ENCODE measurements at regions not wholly inside any gene's neighbourhood (a gene's known extent, or its start where the extent isn't known, plus 50 kb on each side); places are given as distances from the start of the nearest gene placed in this dataset.

- no peak for ATAC-seq (replicated peaks in 1 of 4)
- Histone ChIP-seq H3K4me3 (ENCODE audit: control insufficient read depth in 1 of 2, extremely low read depth in 1 of 2, low read length in 1 of 2) (no peak overlapping the region), H3K36me3 (ENCODE audit: control insufficient read depth in 2 of 2, extremely low read depth in 1 of 2, insufficient read depth in 1 of 2, low read length in 1 of 2) (no peaks in the 10 kb centered on the region), H3K27ac (ENCODE audit: low read length) (no peak overlapping the region), H3K9me3 (no peaks in the 10 kb centered on the region), H3K4me1 (ENCODE audit: control insufficient read depth in 1 of 2, extremely low read depth in 1 of 2, insufficient read depth in 2 of 2, low read length in 2 of 2) (no peaks in the 10 kb centered on the region), H3K27me3 (replicated peaks in 1 of 2; ENCODE audit: control insufficient read depth in 2 of 2, extremely low read depth in 1 of 2, insufficient read depth in 2 of 2, low read length in 1 of 2) (peaks cover 0 to 10% of the 10 kb centered on the region in 2 experiments)
- H3K27ac Mint-ChIP-seq: no peak overlapping the region
- peaks cover 4 to 7% of the 10 kb centered on the region in 2 donors for H3K27me3 Mint-ChIP-seq
- no peak overlapping the region for H3K4me3 Mint-ChIP-seq
- DNase-seq: no peak
- no peaks in the 10 kb centered on the region for H3K9me3 Mint-ChIP-seq
- H3K36me3 Mint-ChIP-seq: no peaks in the 10 kb centered on the region
- CTCF ChIA-PET: no interaction called here
- 86% methylated on average over 2 of the region's 3 CpGs for WGBS (ENCODE audit: insufficient coverage)
- POLR2A ChIA-PET: no interaction called here
- H3K4me1 Mint-ChIP-seq: no peaks in the 10 kb centered on the region
These were observed 493.5 kb downstream of the SETD4 start for GRCh38 chr21:35566874-35567273.

DNA sequence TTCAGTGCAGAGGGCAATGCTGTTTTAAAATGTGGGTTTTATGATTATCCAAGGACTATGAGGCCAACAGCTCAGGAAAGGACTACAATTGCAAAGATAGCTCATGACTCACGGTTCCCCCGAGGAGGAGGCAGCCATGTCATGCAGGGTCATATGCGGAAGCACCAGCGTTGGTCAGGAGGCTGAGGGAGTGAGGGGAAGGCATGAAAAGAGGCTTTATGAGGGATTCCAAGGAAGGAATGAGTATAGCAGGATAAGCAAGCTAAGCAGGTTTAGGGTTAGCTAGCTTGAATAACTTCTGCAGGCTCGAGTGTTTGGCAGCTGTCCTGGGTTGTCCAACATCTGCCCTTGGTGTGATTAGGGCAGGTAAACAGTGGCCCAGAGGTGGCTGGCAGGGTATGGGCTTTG lies 495.1 kb downstream of the SETD4 start:
- ChIA-PET CTCF (interaction anchor here in 1 of 2 donors (0.8 kb wide), 1 partner anchor 36 kb away, joined by 3 read pairs; no protein-coding TSS in a partner anchor), POLR2A (no interaction called here)
- no peaks in the 10 kb centered on the region for H3K9me3 Mint-ChIP-seq

GRCh38 chr21:35563885-35564451 lies 496.4 kb downstream of the SETD4 start:
- H3K9me3 Mint-ChIP-seq: no peaks in the 10 kb centered on the region

More for the DNA sequence above, 495.1 kb downstream of the SETD4 start:
- H3K4me1 Mint-ChIP-seq: no peaks in the 10 kb centered on the region
- no peaks in the 10 kb centered on the region for H3K36me3 ChIP-seq (ENCODE audit: control insufficient read depth in 2 of 2, extremely low read depth in 1 of 2, insufficient read depth in 1 of 2, low read length in 1 of 2)
- no peaks in the 10 kb centered on the region for H3K9me3 ChIP-seq
- 75% methylated on average over 5 of the region's 5 CpGs for WGBS (ENCODE audit: insufficient coverage)
- H3K4me3 Mint-ChIP-seq: no peak overlapping the region
- H3K4me3 ChIP-seq (ENCODE audit: control insufficient read depth in 1 of 2, extremely low read depth in 1 of 2, low read length in 1 of 2): no peak overlapping the region
- no peaks in the 10 kb centered on the region for H3K4me1 ChIP-seq (ENCODE audit: control insufficient read depth in 1 of 2, extremely low read depth in 1 of 2, insufficient read depth in 2 of 2, low read length in 2 of 2)
- no peak overlapping the region for H3K27ac Mint-ChIP-seq
- H3K36me3 Mint-ChIP-seq: no peaks in the 10 kb centered on the region
- H3K27me3 Mint-ChIP-seq: peaks cover 7% of the 10 kb centered on the region in 2 donors
- no peak for DNase-seq
- peaks cover 0 to 9% of the 10 kb centered on the region in 2 experiments for H3K27me3 ChIP-seq (replicated peaks in 1 of 2; ENCODE audit: control insufficient read depth in 2 of 2, extremely low read depth in 1 of 2, insufficient read depth in 2 of 2, low read length in 1 of 2)
- no peak overlapping the region for H3K27ac ChIP-seq (ENCODE audit: low read length)
- ATAC-seq (replicated peaks in 1 of 4): no peak

DNA sequence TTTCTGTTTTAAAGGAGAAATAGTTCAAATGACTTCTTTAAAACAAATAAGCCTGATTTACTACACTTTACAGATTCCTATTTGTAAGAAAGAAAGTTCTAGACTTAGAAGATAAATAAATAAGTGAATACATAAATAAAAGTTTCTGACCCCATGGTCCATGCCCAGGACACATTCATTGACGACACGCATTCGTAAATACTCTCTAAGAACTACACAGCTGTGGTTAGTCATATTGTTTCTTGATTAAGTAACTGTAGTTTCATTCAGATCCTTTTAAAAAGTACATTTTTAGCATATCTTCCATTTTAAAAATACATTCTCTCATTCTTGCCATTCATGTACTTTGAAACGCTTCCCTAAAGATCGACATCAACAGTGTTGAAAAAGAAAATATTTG lies 497.4 kb downstream of the SETD4 start:
- H3K27me3 Mint-ChIP-seq: peaks cover 9 to 11% of the 10 kb centered on the region in 2 donors
- H3K4me1 ChIP-seq (ENCODE audit: control insufficient read depth in 1 of 2, extremely low read depth in 1 of 2, insufficient read depth in 2 of 2, low read length in 2 of 2): no peaks in the 10 kb centered on the region
- CTCF ChIA-PET: no interaction called here

More at GRCh38 chr21:35563885-35564451, 496.4 kb downstream of the SETD4 start:
- DNase-seq (no peak), ATAC-seq (replicated peaks in 1 of 4) (no peak)
- WGBS (ENCODE audit: insufficient coverage): 78% methylated on average over 4 of the region's 10 CpGs
- H3K27me3 ChIP-seq (replicated peaks in 1 of 2; ENCODE audit: control insufficient read depth in 2 of 2, extremely low read depth in 1 of 2, insufficient read depth in 2 of 2, low read length in 1 of 2): peaks cover 0 to 9% of the 10 kb centered on the region in 2 experiments
- no peak overlapping the region for H3K4me3 ChIP-seq (ENCODE audit: control insufficient read depth in 1 of 2, extremely low read depth in 1 of 2, low read length in 1 of 2)
- H3K4me3 Mint-ChIP-seq: no peak overlapping the region
- ChIA-PET POLR2A (no interaction called here), CTCF (no interaction called here)
- H3K27me3 Mint-ChIP-seq: peaks cover 7 to 11% of the 10 kb centered on the region in 2 donors
- H3K27ac ChIP-seq (ENCODE audit: low read length): no peak overlapping the region
- no peaks in the 10 kb centered on the region for H3K9me3 ChIP-seq
- H3K4me1 Mint-ChIP-seq: no peaks in the 10 kb centered on the region
- no peaks in the 10 kb centered on the region for H3K36me3 Mint-ChIP-seq
- H3K4me1 ChIP-seq (ENCODE audit: control insufficient read depth in 1 of 2, extremely low read depth in 1 of 2, insufficient read depth in 2 of 2, low read length in 2 of 2): no peaks in the 10 kb centered on the region
- no peak overlapping the region for H3K27ac Mint-ChIP-seq
- no peaks in the 10 kb centered on the region for H3K36me3 ChIP-seq (ENCODE audit: control insufficient read depth in 2 of 2, extremely low read depth in 1 of 2, insufficient read depth in 1 of 2, low read length in 1 of 2)

DNA sequence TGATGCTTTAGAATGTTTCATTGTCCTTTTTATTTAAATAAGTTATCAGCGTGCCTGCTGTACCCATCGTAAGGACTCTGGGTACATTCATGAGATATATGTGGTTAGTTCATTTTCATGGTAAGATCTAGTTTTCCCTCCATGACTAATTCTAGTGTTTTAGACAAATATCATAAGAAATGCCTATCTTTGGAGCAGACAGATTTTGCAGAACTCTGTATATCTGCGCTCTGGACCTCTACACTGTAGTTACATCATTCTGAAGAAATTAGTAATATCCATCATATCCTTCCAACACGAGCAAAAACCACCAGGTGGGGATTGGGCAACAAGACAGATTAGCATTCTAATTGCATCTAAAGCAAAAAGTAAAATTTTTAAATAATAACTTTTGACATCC lies 499.2 kb downstream of the SETD4 start:
- H3K9me3 ChIP-seq: no peaks in the 10 kb centered on the region
- H3K9me3 Mint-ChIP-seq: no peaks in the 10 kb centered on the region
- peaks cover 7 to 9% of the 10 kb centered on the region in 2 donors for H3K27me3 Mint-ChIP-seq
- DNase-seq: no peak
- no peak overlapping the region for H3K4me3 Mint-ChIP-seq
- no CpG with 5 or more reads among the region's 4 CpGs for WGBS (ENCODE audit: insufficient coverage)
- H3K27ac Mint-ChIP-seq: no peak overlapping the region
- peaks cover 0 to 9% of the 10 kb centered on the region in 2 experiments for H3K27me3 ChIP-seq (replicated peaks in 1 of 2; ENCODE audit: control insufficient read depth in 2 of 2, extremely low read depth in 1 of 2, insufficient read depth in 2 of 2, low read length in 1 of 2)
- H3K27ac ChIP-seq (ENCODE audit: low read length): no peak overlapping the region
- H3K36me3 Mint-ChIP-seq: no peaks in the 10 kb centered on the region
- no peaks in the 10 kb centered on the region for H3K36me3 ChIP-seq (ENCODE audit: control insufficient read depth in 2 of 2, extremely low read depth in 1 of 2, insufficient read depth in 1 of 2, low read length in 1 of 2)
- H3K4me1 ChIP-seq (ENCODE audit: control insufficient read depth in 1 of 2, extremely low read depth in 1 of 2, insufficient read depth in 2 of 2, low read length in 2 of 2): no peaks in the 10 kb centered on the region
- H3K4me1 Mint-ChIP-seq: no peaks in the 10 kb centered on the region
- ATAC-seq (replicated peaks in 1 of 4): no peak
- no peak overlapping the region for H3K4me3 ChIP-seq (ENCODE audit: control insufficient read depth in 1 of 2, extremely low read depth in 1 of 2, low read length in 1 of 2)
- ChIA-PET CTCF (no interaction called here), POLR2A (no interaction called here)

More for the DNA sequence above, 497.4 kb downstream of the SETD4 start:
- no CpG with 5 or more reads among the region's 5 CpGs for WGBS (ENCODE audit: insufficient coverage)
- Histone ChIP-seq H3K36me3 (ENCODE audit: control insufficient read depth in 2 of 2, extremely low read depth in 1 of 2, insufficient read depth in 1 of 2, low read length in 1 of 2) (no peaks in the 10 kb centered on the region), H3K27ac (ENCODE audit: low read length) (no peak overlapping the region), H3K4me3 (ENCODE audit: control insufficient read depth in 1 of 2, extremely low read depth in 1 of 2, low read length in 1 of 2) (no peak overlapping the region), H3K27me3 (replicated peaks in 1 of 2; ENCODE audit: control insufficient read depth in 2 of 2, extremely low read depth in 1 of 2, insufficient read depth in 2 of 2, low read length in 1 of 2) (peaks cover 0 to 9% of the 10 kb centered on the region in 2 experiments), H3K9me3 (no peaks in the 10 kb centered on the region)
- Mint-ChIP-seq H3K9me3 (no peaks in the 10 kb centered on the region), H3K27ac (no peak overlapping the region), H3K4me3 (no peak overlapping the region), H3K4me1 (no peaks in the 10 kb centered on the region), H3K36me3 (no peaks in the 10 kb centered on the region)
- DNase-seq (no peak), ATAC-seq (replicated peaks in 1 of 4) (no peak)
- POLR2A ChIA-PET: no interaction called here

DNA sequence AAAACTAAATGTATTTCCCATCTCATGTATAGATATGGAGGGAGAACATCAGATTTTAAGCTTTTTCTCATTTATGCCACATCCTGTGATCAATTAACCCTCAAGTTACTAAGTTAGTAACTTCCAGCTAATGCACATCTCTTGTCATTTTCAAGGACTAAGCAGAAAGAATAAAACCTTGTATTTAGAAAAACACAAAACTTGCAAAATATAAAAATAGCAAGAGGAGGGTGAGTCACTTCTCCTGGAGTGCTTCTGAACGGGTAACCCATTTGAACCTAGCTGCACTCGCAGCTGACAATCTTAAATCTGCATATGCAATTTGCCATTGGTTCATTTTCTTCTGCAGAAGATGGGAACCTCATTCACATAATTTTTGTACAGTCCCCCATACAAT lies 500.5 kb downstream of the SETD4 start:
- H3K4me3 Mint-ChIP-seq: no peak overlapping the region
- no peak overlapping the region for H3K4me3 ChIP-seq (ENCODE audit: control insufficient read depth in 1 of 2, extremely low read depth in 1 of 2, low read length in 1 of 2)
- no peaks in the 10 kb centered on the region for H3K4me1 Mint-ChIP-seq
- WGBS (ENCODE audit: insufficient coverage): 60% methylated on average over 1 of the region's 2 CpGs
- H3K36me3 Mint-ChIP-seq: no peaks in the 10 kb centered on the region
- ATAC-seq (replicated peaks in 1 of 4): no peak
- no peaks in the 10 kb centered on the region for H3K9me3 ChIP-seq
- no peaks in the 10 kb centered on the region for H3K9me3 Mint-ChIP-seq
- no peaks in the 10 kb centered on the region for H3K27me3 ChIP-seq (replicated peaks in 1 of 2; ENCODE audit: control insufficient read depth in 2 of 2, extremely low read depth in 1 of 2, insufficient read depth in 2 of 2, low read length in 1 of 2)
- peaks cover 7 to 12% of the 10 kb centered on the region in 2 donors for H3K27me3 Mint-ChIP-seq
- no peaks in the 10 kb centered on the region for H3K4me1 ChIP-seq (ENCODE audit: control insufficient read depth in 1 of 2, extremely low read depth in 1 of 2, insufficient read depth in 2 of 2, low read length in 2 of 2)
- DNase-seq: no peak
- ChIA-PET CTCF (no interaction called here), POLR2A (no interaction called here)
- H3K27ac Mint-ChIP-seq: no peak overlapping the region
- no peaks in the 10 kb centered on the region for H3K36me3 ChIP-seq (ENCODE audit: control insufficient read depth in 2 of 2, extremely low read depth in 1 of 2, insufficient read depth in 1 of 2, low read length in 1 of 2)
- no peak overlapping the region for H3K27ac ChIP-seq (ENCODE audit: low read length)
